ENCODE measurements at regions not wholly inside any gene's neighbourhood (a gene's known extent, or its start where the extent isn't known, plus 50 kb on each side); places are given as distances from the start of the nearest gene placed in this dataset.

DNA sequence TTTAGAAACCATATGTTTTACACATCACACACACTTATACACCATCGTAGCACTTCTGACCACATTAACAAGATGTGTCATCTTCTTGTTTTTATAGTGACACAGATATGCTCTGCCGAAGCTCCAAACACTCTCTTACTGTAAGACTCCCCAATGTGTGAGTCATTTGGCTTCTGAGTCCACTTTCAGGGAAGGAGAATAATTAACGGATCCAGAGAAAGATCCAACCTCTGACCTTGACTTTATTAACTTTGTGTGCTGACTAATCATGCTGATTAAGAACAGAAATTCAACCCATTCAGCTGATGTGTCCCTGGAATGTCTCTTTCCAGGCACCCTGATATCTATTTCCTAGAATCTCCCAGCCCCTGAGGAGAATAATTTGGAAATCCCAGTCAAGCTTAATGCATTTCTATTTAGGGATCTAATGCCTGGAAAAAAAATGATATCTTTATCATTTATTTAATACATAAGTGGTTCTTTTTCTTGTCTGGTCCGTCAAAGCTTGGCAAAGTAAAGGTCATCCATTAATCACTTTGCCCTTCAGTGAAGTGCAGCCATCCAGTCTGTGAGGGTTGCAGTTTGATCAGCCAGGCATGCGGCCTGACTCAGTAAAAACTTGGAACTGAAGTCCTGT lies 615.8 kb upstream of the SYT4 start:
- no peaks in the 10 kb centered on the region for H3K36me3 ChIP-seq (ENCODE audit: control insufficient read depth in 3 of 3, insufficient read depth in 3 of 3, low read length in 3 of 3)
- no peak overlapping the region for H3K27ac ChIP-seq (ENCODE audit: low read depth, low read length)
- no peaks in the 10 kb centered on the region for H3K9me3 ChIP-seq (ENCODE audit: control insufficient read depth in 3 of 3, low read length in 3 of 3)
- H3K4me1 ChIP-seq (ENCODE audit: control insufficient read depth in 3 of 3, insufficient read depth in 3 of 3, low read length in 3 of 3), result no peaks in the 10 kb centered on the region
- H3K27me3 ChIP-seq (ENCODE audit: control insufficient read depth in 3 of 3, insufficient read depth in 3 of 3, low read length in 3 of 3), result no peaks in the 10 kb centered on the region
- no peak overlapping the region for H3K9ac ChIP-seq (ENCODE audit: low read depth in 1 of 3, low read length in 3 of 3)
- no peak overlapping the region for H3K4me3 ChIP-seq (ENCODE audit: low read length in 3 of 3)

DNA sequence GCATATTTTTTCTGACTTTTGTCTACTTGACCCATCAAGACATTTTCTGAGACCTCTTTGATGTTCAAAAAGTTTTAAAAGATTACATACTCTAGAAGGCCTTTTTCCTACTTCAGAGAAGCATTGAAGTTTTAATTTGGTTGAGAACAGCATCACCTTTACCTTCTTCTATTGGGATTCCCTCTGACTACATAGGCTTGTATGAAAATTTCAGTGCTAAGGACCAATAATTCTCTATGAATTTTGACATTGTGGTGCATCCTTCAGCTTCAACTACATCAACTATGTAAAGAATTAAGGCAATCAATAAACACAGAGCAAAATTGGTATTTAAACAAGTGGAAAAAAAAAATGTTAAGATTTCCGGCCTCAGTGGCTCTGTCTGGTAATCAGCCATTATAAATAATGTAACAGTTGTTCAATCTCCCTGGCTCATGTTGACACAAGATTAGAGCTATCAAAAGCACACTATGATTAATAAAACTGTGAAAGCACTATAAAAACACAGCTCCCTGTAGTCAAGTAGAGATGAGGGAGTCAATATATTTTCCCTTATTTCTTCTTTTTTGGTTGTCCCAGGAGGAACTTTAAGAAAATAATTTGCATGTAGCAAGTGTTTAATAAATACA lies 627.0 kb upstream of the SYT4 start:
- H3K9me3 ChIP-seq (ENCODE audit: control insufficient read depth in 3 of 3, low read length in 3 of 3), result no peaks in the 10 kb centered on the region
- H3K4me3 ChIP-seq (ENCODE audit: low read length in 3 of 3), result no peak overlapping the region
- no peaks in the 10 kb centered on the region for H3K36me3 ChIP-seq (ENCODE audit: control insufficient read depth in 3 of 3, insufficient read depth in 3 of 3, low read length in 3 of 3)
- no peak overlapping the region for H3K9ac ChIP-seq (ENCODE audit: low read depth in 1 of 3, low read length in 3 of 3)
- no peaks in the 10 kb centered on the region for H3K27me3 ChIP-seq (ENCODE audit: control insufficient read depth in 3 of 3, insufficient read depth in 3 of 3, low read length in 3 of 3)
- H3K27ac ChIP-seq (ENCODE audit: low read depth, low read length), result no peak overlapping the region
- no peaks in the 10 kb centered on the region for H3K4me1 ChIP-seq (ENCODE audit: control insufficient read depth in 3 of 3, insufficient read depth in 3 of 3, low read length in 3 of 3)

DNA sequence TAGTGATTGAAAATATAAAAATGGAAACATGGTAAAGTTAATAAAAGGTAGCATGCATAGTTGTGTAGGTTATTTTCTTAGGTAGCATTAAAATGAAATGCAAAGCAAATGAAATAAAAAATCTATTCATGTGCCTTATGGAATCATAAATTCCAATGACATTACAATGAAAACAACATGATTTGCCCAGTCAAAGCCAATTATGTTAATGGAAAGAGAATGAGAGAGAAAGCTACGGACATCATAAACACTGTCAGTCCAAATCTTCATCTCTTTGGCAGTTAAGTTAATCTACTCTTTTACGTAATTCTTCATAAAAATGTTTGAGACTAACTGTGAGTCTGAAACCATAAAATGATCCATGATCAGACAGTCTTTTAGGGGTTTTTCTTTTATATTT lies 636.7 kb upstream of the SYT4 start:
- H3K4me3 ChIP-seq (ENCODE audit: low read length in 3 of 3), result no peak overlapping the region
- no peak overlapping the region for H3K27ac ChIP-seq (ENCODE audit: low read depth, low read length)
- no peaks in the 10 kb centered on the region for H3K9me3 ChIP-seq (ENCODE audit: control insufficient read depth in 3 of 3, low read length in 3 of 3)
- no peaks in the 10 kb centered on the region for H3K27me3 ChIP-seq (ENCODE audit: control insufficient read depth in 3 of 3, insufficient read depth in 3 of 3, low read length in 3 of 3)
- H3K4me1 ChIP-seq (ENCODE audit: control insufficient read depth in 3 of 3, insufficient read depth in 3 of 3, low read length in 3 of 3), result no peaks in the 10 kb centered on the region
- no peaks in the 10 kb centered on the region for H3K36me3 ChIP-seq (ENCODE audit: control insufficient read depth in 3 of 3, insufficient read depth in 3 of 3, low read length in 3 of 3)
- H3K9ac ChIP-seq (ENCODE audit: low read depth in 1 of 3, low read length in 3 of 3), result no peak overlapping the region

DNA sequence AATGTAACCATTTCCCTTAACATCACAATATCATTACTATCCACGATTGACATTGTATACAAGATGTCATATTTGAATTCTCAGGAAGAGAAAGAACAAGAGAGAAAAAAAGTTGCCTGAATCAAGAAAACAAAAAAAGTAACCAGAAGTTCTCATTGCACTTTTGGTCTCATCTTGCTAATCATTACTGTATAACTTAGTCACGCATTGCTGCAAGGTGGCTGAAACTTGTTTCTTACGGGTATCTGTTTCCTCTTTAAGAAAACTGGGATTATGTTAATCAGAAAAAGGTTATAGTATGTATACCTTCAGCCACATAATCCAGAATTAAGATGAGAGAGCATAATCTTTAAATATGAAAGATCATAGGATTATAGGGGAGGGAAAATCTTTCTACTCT lies 639.7 kb upstream of the SYT4 start:
- H3K27me3 ChIP-seq (ENCODE audit: control insufficient read depth in 3 of 3, insufficient read depth in 3 of 3, low read length in 3 of 3), result no peaks in the 10 kb centered on the region
- H3K27ac ChIP-seq (ENCODE audit: low read depth, low read length), result no peak overlapping the region
- H3K4me1 ChIP-seq (ENCODE audit: control insufficient read depth in 3 of 3, insufficient read depth in 3 of 3, low read length in 3 of 3), result no peaks in the 10 kb centered on the region
- H3K9ac ChIP-seq (ENCODE audit: low read depth in 1 of 3, low read length in 3 of 3), result no peak overlapping the region
- no peaks in the 10 kb centered on the region for H3K9me3 ChIP-seq (ENCODE audit: control insufficient read depth in 3 of 3, low read length in 3 of 3)
- no peaks in the 10 kb centered on the region for H3K36me3 ChIP-seq (ENCODE audit: control insufficient read depth in 3 of 3, insufficient read depth in 3 of 3, low read length in 3 of 3)
- H3K4me3 ChIP-seq (ENCODE audit: low read length in 3 of 3), result no peak overlapping the region

DNA sequence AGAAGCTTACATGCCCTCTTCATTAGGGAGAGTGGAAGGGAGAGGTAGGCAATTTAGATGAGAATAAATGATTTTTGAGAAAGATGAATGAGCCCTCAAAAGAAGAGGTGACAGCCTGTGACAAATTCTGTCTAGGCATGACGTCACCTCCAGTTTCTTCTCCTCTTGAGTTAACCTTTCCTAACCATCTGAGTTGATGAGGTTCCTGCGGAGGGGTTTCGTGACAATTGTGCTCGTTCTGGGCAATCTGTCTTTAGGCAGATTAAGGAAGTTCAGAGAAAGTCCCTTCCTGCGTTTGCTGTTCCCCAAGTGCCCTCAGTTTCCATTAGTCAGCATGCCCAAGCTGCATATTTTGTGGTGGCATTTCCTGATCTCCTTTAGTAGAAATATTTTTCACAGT lies 640.2 kb upstream of the SYT4 start:
- Histone ChIP-seq H3K27ac (ENCODE audit: low read depth, low read length) (no peak overlapping the region), H3K9ac (ENCODE audit: low read depth in 1 of 3, low read length in 3 of 3) (no peak overlapping the region), H3K36me3 (ENCODE audit: control insufficient read depth in 3 of 3, insufficient read depth in 3 of 3, low read length in 3 of 3) (no peaks in the 10 kb centered on the region), H3K27me3 (ENCODE audit: control insufficient read depth in 3 of 3, insufficient read depth in 3 of 3, low read length in 3 of 3) (no peaks in the 10 kb centered on the region), H3K9me3 (ENCODE audit: control insufficient read depth in 3 of 3, low read length in 3 of 3) (no peaks in the 10 kb centered on the region), H3K4me1 (ENCODE audit: control insufficient read depth in 3 of 3, insufficient read depth in 3 of 3, low read length in 3 of 3) (no peaks in the 10 kb centered on the region), H3K4me3 (ENCODE audit: low read length in 3 of 3) (no peak overlapping the region)

DNA sequence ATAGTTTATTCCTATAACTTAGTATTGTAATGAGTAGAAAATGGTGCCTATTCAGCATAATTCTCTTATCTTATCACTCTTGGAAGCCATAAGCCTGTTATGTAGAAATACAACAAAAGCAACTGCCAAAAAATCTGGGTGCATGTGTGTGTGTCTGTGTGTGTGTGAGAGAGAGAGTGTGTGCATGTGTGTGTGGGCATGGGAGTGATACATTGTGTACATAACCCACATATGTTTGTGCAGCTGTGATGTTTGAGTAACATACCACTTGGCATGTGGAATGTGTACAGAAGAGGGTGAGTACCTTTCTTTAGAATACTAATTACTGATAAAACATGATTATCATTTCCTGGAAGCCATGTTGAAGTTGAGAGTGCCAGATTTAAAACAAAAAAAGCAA lies 642.3 kb upstream of the SYT4 start:
- H3K4me1 ChIP-seq (ENCODE audit: control insufficient read depth in 3 of 3, insufficient read depth in 3 of 3, low read length in 3 of 3), result no peaks in the 10 kb centered on the region
- H3K9ac ChIP-seq (ENCODE audit: low read depth in 1 of 3, low read length in 3 of 3), result no peak overlapping the region
- H3K27me3 ChIP-seq (ENCODE audit: control insufficient read depth in 3 of 3, insufficient read depth in 3 of 3, low read length in 3 of 3), result no peaks in the 10 kb centered on the region
- H3K36me3 ChIP-seq (ENCODE audit: control insufficient read depth in 3 of 3, insufficient read depth in 3 of 3, low read length in 3 of 3), result no peaks in the 10 kb centered on the region
- H3K9me3 ChIP-seq (ENCODE audit: control insufficient read depth in 3 of 3, low read length in 3 of 3), result no peaks in the 10 kb centered on the region
- H3K4me3 ChIP-seq (ENCODE audit: low read length in 3 of 3), result no peak overlapping the region
- H3K27ac ChIP-seq (ENCODE audit: low read depth, low read length), result no peak overlapping the region

DNA sequence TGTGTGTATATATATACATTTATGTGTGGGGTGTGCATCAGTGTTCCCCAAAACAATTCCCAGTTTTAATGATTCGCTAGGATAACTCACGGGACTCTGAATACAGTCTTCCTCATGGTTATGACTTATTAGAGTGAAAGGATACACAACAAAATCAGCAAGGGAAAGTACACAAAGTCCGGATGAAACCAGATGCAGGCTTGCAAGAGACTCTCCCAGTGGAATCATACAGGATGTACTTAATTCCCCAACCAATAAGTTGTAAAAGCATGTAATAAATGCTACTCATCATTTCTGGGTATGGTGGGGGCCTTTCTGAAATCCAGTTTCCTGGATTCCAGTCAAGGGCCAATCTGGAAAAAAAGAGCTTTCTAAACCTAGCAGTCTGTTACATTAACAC lies 654.1 kb upstream of the SYT4 start:
- H3K4me1 ChIP-seq (ENCODE audit: control insufficient read depth in 3 of 3, insufficient read depth in 3 of 3, low read length in 3 of 3), result no peaks in the 10 kb centered on the region
- H3K4me3 ChIP-seq (ENCODE audit: low read length in 3 of 3), result no peak overlapping the region
- H3K36me3 ChIP-seq (ENCODE audit: control insufficient read depth in 3 of 3, insufficient read depth in 3 of 3, low read length in 3 of 3), result no peaks in the 10 kb centered on the region
- no peaks in the 10 kb centered on the region for H3K9me3 ChIP-seq (ENCODE audit: control insufficient read depth in 3 of 3, low read length in 3 of 3)
- no peaks in the 10 kb centered on the region for H3K27me3 ChIP-seq (ENCODE audit: control insufficient read depth in 3 of 3, insufficient read depth in 3 of 3, low read length in 3 of 3)
- no peak overlapping the region for H3K9ac ChIP-seq (ENCODE audit: low read depth in 1 of 3, low read length in 3 of 3)
- H3K27ac ChIP-seq (ENCODE audit: low read depth, low read length), result no peak overlapping the region

DNA sequence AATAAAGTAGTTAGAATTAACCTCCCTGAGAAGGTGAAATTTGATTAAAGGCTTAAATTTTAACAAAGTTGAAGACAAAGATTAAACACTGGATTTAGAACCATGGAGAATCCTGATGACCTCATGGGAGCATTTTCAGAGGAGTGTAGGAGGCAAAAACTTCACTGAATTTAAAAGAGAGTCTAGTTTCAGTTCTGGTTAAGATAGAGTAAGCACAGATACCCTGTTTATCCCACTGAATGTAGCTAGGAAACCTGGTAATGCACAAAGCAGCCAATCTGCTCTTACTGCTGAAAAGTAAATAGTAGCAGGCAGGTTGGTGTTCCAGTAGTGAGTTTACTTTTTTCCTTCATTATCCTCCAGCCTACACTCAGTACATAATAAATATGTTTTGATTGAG lies 654.9 kb upstream of the SYT4 start:
- peak overlapping the region; percentile 15 for H3K27ac ChIP-seq (ENCODE audit: low read depth, low read length)
- no peak overlapping the region for H3K4me3 ChIP-seq (ENCODE audit: low read length in 3 of 3)
- H3K9ac ChIP-seq (ENCODE audit: low read depth in 1 of 3, low read length in 3 of 3), result no peak overlapping the region
- H3K4me1 ChIP-seq (ENCODE audit: control insufficient read depth in 3 of 3, insufficient read depth in 3 of 3, low read length in 3 of 3), result no peaks in the 10 kb centered on the region
- no peaks in the 10 kb centered on the region for H3K27me3 ChIP-seq (ENCODE audit: control insufficient read depth in 3 of 3, insufficient read depth in 3 of 3, low read length in 3 of 3)
- no peaks in the 10 kb centered on the region for H3K36me3 ChIP-seq (ENCODE audit: control insufficient read depth in 3 of 3, insufficient read depth in 3 of 3, low read length in 3 of 3)
- no peaks in the 10 kb centered on the region for H3K9me3 ChIP-seq (ENCODE audit: control insufficient read depth in 3 of 3, low read length in 3 of 3)

DNA sequence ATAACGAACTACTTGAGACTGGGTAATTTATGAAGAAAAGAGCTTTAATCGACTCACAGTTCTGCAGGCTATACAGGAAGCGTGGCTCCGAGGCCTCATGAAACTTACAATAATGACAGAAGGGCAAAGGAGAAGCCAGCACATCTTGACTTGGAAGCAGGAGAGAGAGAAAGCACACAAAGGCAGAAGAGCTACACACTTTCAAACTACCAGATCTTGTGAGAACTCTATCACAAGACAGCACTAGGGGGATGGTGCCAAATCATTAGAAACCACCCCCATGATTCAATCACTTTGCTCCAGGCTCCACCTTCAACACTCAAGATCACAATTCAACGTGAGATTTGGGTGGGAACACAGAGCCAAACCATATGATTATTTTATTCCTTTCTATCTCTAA lies 655.9 kb upstream of the SYT4 start:
- Histone ChIP-seq H3K27me3 (ENCODE audit: control insufficient read depth in 3 of 3, insufficient read depth in 3 of 3, low read length in 3 of 3) (no peaks in the 10 kb centered on the region), H3K9me3 (ENCODE audit: control insufficient read depth in 3 of 3, low read length in 3 of 3) (no peaks in the 10 kb centered on the region), H3K27ac (ENCODE audit: low read depth, low read length) (no peak overlapping the region), H3K36me3 (ENCODE audit: control insufficient read depth in 3 of 3, insufficient read depth in 3 of 3, low read length in 3 of 3) (no peaks in the 10 kb centered on the region), H3K4me3 (ENCODE audit: low read length in 3 of 3) (no peak overlapping the region), H3K9ac (ENCODE audit: low read depth in 1 of 3, low read length in 3 of 3) (no peak overlapping the region), H3K4me1 (ENCODE audit: control insufficient read depth in 3 of 3, insufficient read depth in 3 of 3, low read length in 3 of 3) (no peaks in the 10 kb centered on the region)

DNA sequence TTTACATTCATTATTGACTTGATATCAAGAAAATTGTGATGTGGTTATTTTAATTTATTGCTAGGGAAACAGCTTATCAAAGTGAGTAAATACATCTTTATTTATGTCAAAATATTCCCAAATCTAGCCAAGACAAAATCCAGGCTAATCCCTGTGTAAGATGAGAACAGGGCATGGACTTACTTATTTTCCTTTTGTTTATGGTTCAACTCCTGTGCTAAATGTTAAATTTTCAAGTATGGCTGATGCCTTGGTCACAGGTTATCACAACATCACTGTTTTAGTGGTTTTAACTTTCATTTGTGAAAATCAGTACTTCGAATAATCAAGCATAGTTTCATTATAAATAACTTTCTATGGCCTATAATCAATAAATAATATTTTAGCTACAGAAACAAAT lies 657.0 kb upstream of the SYT4 start:
- Histone ChIP-seq H3K9me3 (ENCODE audit: control insufficient read depth in 3 of 3, low read length in 3 of 3) (no peaks in the 10 kb centered on the region), H3K27ac (ENCODE audit: low read depth, low read length) (no peak overlapping the region), H3K36me3 (ENCODE audit: control insufficient read depth in 3 of 3, insufficient read depth in 3 of 3, low read length in 3 of 3) (no peaks in the 10 kb centered on the region), H3K4me1 (ENCODE audit: control insufficient read depth in 3 of 3, insufficient read depth in 3 of 3, low read length in 3 of 3) (no peaks in the 10 kb centered on the region), H3K9ac (ENCODE audit: low read depth in 1 of 3, low read length in 3 of 3) (no peak overlapping the region), H3K4me3 (ENCODE audit: low read length in 3 of 3) (no peak overlapping the region), H3K27me3 (ENCODE audit: control insufficient read depth in 3 of 3, insufficient read depth in 3 of 3, low read length in 3 of 3) (no peaks in the 10 kb centered on the region)

Data from skeletal muscle tissue (tissue), 3 donors.